Left ventricle myocardium superior (tissue), 1 donor: ENCODE measurements at regions not wholly inside any gene's neighbourhood (a gene's known extent, or its start where the extent isn't known, plus 50 kb on each side); places are given as distances from the start of the nearest gene placed in this dataset.

Source experiments
- ATAC-seq: fragments of 200-7000 bp; cut with Tn5 transposase; one replicate; pipeline ENCODE4 v1.9.1; 2020; ENCODE audit warnings: mild to moderate bottlenecking, moderate library complexity
- DNase-seq: peaks from one replicate; pipeline ENCODE4 v3.0.0-alpha.2; 2020
- intact Hi-C: fragments of 100-400 bp; cut with micrococcal nuclease; formaldehyde crosslinking; loops from one replicate; pipeline ENCODE4 v1.11.0; 2022
- donor health status: DM: no; HTN: yes; CAD: no; lungs with severe emphysema.

DNA sequence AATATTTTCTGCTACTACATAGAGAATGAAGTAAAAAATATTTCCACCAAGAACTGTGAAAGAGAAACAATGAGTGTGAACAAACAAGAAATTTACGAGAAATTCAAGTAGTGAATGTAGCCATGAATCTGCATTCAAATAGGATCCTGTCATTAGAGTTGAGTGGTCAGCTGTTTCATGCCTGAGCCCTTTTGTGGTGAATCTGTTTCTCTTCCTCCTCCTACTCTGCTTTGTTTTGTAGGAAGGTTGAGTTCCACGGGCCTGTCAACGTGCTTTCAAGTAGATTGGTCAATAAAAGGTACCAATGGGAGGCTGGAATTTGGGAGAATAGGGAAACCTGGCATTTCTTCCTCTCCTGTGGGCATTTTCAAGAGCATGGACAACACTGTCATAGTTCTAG lies 1749.6 kb upstream of the FLRT2 start:
- DNase-seq (no peak), ATAC-seq (no peak)
- intact Hi-C loops, result no loop called here

DNA sequence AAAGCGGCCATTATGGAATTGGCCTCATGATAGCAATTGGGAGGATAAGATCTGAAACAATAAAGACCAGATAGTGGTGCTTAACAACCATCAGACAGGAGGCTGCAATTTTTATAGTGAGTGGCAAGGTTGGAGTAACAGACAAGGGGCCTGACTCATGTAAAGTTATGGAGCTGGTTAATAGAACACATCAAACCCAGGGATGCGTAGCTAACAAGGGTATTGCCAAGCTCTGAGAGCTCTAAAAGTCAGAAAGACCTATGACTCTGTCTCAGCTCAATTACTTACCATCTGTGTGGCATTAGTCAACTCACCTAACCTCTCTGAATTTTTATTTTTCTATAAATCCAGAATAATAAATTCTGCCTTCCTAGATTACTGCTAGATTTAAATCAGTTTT lies 1731.5 kb upstream of the FLRT2 start:
- no peak for ATAC-seq
- DNase-seq, result no peak
- intact Hi-C loops, result no loop called here

GRCh38 chr14:83799233-83799632 lies 1730.7 kb upstream of the FLRT2 start:
- intact Hi-C loops, result no loop called here
- DNase-seq, result no peak
- ATAC-seq, result no peak

- DNase-seq (no peak), ATAC-seq (no peak)
- intact Hi-C loops, result no loop called here
Observed at GRCh38 chr14:83814896-83815295, 1715.0 kb upstream of the FLRT2 start.

- DNase-seq, result no peak
- intact Hi-C loops, result no loop called here
- no peak for ATAC-seq
Observed at GRCh38 chr14:83816761-83817160, 1713.2 kb upstream of the FLRT2 start.

DNA sequence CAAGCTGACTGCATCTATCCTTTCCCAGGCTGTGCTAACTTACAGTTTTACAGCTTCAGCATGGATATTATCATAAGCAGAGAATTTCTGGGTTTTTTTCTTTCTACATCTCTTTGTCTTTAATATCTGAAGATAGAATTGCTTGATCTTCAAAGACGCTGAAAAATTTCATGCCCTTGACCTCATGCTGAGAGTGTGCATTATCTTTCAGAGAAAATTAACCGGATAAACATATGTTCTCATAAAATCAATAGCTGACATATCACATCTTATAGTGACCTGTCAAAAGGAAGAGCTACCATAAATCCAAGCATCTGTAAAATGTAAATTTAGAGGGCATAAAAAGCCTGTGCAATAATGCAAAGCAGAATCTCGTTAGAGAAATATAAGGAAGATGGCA lies 1704.1 kb upstream of the FLRT2 start:
- intact Hi-C loops, result no loop called here
- DNase-seq, result no peak
- no peak for ATAC-seq

DNA sequence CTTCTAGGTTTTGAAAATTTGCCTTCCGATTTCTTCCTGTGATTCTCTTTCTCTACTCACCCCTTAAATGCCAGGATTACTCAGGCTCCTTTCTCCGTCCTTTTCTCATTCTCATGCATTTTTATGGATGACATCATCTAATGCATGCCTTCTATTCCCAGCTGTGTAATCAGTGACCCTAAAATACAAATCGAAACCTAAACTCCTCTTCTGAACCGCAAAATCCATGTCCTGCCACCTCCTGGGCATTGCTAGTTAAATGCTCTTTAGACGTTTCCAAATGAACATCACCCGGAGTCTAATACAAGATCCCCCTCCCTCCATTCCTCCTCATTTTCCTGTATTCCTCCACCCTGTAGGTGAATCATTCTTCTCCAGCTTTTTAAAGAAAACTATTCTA lies 1703.1 kb upstream of the FLRT2 start:
- intact Hi-C loops, result no loop called here
- DNase-seq (no peak), ATAC-seq (no peak)

GRCh38 chr14:83827383-83827782 lies 1702.6 kb upstream of the FLRT2 start:
- intact Hi-C loops, result no loop called here
- DNase-seq, result no peak
- ATAC-seq, result no peak

DNA sequence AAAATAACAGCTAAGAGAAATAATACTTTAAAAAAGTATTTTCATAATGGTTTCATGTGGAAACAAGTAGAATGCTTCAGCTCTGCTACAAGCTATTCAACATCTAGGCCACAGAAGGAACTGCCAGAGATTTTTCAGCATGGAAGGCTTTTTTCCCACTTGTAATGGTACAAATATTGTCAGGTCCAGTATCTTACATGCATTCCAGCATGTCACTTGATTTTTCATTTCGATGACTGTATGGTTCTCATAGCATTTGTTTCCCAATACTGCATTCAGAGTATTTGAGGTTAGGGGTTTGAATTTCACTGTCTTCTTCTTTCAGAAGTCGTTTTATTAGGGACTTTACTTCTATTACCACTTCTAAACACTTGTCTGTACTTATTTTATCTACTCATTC lies 1701.5 kb upstream of the FLRT2 start:
- DNase-seq (no peak), ATAC-seq (no peak)
- intact Hi-C loops, result no loop called here

- intact Hi-C loops, result no loop called here
- DNase-seq (no peak), ATAC-seq (no peak)
Observed at GRCh38 chr14:83830316-83830715, 1699.6 kb upstream of the FLRT2 start.

DNA sequence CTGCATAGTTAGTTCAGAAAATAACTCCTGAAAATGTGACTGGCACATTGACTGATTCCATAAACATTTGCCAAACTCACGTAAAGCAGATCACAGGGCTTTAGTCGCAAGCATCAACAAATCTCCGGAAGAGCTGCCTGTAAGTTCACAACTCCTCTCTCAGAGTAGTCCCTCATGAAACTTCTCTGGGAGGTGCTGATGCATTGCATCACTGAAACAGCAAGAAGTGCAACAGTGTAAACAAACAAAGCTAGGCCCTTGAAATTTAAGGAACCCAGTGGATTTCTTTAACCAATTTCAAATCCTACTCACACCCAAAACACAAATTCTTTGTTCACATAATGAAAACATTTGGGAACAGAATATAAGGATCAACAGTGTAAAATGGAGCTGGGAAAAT lies 1691.7 kb upstream of the FLRT2 start:
- DNase-seq (no peak), ATAC-seq (no peak)
- intact Hi-C loops, result no loop called here

- intact Hi-C loops, result no loop called here
- ATAC-seq (no peak), DNase-seq (no peak)
Observed at GRCh38 chr14:83842547-83842946, 1687.4 kb upstream of the FLRT2 start.

DNA sequence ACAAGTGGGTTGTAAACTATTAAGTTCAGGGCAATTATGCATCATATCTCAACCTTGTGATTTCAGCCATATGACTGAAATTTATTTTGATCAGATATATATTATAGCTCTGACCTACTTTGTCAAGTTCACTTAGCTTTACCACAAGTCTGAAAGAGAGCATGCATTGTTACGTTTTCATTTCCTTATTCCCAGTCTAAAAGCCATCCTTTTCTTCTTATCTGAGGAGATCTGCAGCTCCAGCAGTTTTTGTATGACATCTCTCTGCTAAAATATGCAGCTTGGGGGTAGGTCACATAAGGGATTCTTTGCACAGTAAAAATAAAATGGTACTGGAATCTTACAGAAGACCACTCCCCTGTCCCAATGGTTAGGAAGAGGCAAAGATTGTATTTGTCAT lies 1682.8 kb upstream of the FLRT2 start:
- DNase-seq, result no peak
- intact Hi-C loops, result no loop called here
- no peak for ATAC-seq

- intact Hi-C loops, result no loop called here
- ATAC-seq, result no peak
- DNase-seq, result no peak
Observed at GRCh38 chr14:83850092-83850491, 1679.9 kb upstream of the FLRT2 start.

DNA sequence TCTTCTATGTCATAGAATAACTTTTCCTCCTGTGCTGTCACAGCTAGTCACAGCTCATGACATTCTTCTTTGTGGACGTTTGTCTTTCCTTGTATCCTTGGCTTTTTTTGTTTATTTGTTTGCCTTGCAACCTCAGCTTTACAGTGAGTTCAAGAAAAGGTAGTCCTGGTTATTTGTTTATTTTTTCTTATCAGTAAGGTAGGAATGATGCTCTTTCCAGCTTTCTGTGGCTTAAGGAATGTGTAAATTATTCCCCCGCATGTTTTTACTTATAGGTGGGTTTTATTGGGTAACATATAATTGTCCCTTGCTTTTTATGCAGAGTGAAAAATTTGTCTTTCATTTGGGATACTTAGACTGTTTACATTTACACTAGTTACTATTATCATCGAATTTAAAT lies 1673.6 kb upstream of the FLRT2 start:
- ATAC-seq (no peak), DNase-seq (no peak)
- intact Hi-C loops, result no loop called here

GRCh38 chr14:83860631-83861155 lies 1669.3 kb upstream of the FLRT2 start:
- intact Hi-C loops, result no loop called here
- ATAC-seq, result no peak
- DNase-seq, result no peak

DNA sequence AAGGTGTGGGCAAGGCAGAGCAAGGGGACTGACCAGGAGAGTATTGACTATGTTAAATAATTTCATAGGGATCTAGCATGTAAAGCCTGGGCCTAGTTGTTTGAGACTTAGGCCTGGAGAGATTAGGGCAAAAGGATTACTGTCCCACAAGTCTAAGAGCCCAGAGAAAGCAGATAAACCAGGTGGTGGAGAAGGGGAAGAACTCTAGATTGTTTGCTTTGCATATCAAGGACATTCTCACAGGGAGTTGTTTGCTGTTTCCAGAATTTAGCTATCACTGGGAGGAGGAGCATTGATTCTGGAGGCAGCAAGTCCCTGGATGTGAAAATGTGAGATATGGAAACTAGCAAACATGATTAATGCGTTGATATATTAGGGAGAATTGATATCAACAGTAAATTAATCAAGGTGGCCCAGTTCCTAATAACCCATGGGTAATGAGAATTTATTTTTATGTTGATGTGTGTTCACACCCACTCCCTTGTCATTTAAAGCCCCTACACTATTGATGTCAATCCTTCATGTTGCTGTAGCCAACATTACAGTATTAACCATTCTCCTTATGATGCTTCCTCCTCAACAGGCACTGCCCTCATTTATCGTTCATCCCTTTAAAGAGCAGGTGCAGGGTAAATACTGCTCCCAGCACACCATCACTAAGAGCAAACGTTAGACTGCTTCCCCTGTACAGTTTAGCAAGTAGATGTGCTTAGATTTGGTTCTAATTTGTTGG lies 1666.7 kb upstream of the FLRT2 start:
- DNase-seq, result no peak
- no peak for ATAC-seq
- intact Hi-C loops, result no loop called here

GRCh38 chr14:83864106-83864505 lies 1665.8 kb upstream of the FLRT2 start:
- intact Hi-C loops, result no loop called here
- ATAC-seq (no peak), DNase-seq (no peak)

GRCh38 chr14:83867566-83868225 lies 1662.2 kb upstream of the FLRT2 start:
- no peak for ATAC-seq
- no peak for DNase-seq
- intact Hi-C loops, result no loop called here

GRCh38 chr14:83870546-83871270 lies 1659.2 kb upstream of the FLRT2 start:
- intact Hi-C loops, result no loop called here
- ATAC-seq (no peak), DNase-seq (no peak)
